ENCODE measurements at regions not wholly inside any gene's neighbourhood (a gene's known extent, or its start where the extent isn't known, plus 50 kb on each side); places are given as distances from the start of the nearest gene placed in this dataset.

DNA sequence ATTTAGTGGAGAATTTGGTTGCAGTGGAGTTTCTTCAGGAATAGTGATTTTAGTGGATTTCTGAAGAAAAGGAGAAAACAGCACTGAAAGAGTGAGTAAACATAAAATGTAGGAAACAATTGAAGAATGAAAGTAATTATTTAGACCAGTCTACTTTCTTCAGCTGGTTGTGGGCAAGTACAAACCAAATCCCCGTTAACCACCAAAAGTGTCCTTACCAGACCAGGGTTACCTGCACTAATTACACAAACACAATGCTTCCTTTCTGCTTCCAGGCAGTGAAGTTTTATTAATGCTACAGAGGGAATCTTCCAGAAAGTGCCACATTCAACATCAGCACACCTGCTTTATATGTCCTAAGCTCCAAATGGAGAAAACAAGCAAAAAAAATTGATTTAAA lies 248.0 kb upstream of the TBC1D5 start:
- TF ChIP-seq YY1 (IDR thresholded peaks at IDR 0.05; ENCODE audit: low read depth) (no peak), EZH2phosphoT487 (IDR thresholded peaks at IDR 0.05; ENCODE audit: borderline replicate concordance, low read depth) (no peak), CTCF (IDR thresholded peaks at IDR 0.05) (no peak), REST (IDR thresholded peaks at IDR 0.05; ENCODE audit: low read depth, low read length) (no peak)

Data from SK-N-SH (cell line).